Hepatocyte (in vitro differentiated cells): ENCODE measurements at regions not wholly inside any gene's neighbourhood (a gene's known extent, or its start where the extent isn't known, plus 50 kb on each side); places are given as distances from the start of the nearest gene placed in this dataset.

Source experiments
- DNase-seq: peaks from one replicate; pipeline ENCODE4 v3.0.0-alpha.2; 2016; ENCODE audit warnings: low spot score
- H2AFZ ChIP-seq: fragments of 200-600 bp; sonication (generic); 2 replicates; pipeline ENCODE4 v1.6.0; 2016; ENCODE audit warnings: antibody characterized with exemption, mild to moderate bottlenecking
- H3K27ac ChIP-seq: fragments of 200-600 bp; sonication (generic); 2 replicates; pipeline ENCODE4 v1.5.1; 2016; ENCODE audit warnings: mild to moderate bottlenecking
- H3K27me3 ChIP-seq: fragments of 200-600 bp; sonication (generic); 2 replicates; pipeline ENCODE4 v1.6.1; 2016
- H3K36me3 ChIP-seq: fragments of 200-600 bp; sonication (generic); replicated peaks from 2 replicates; pipeline ENCODE4 v1.5.1; 2016; ENCODE audit warnings: low read depth; ENCODE audit not compliant: insufficient read depth
- H3K4me1 ChIP-seq: fragments of 200-600 bp; sonication (generic); 2 replicates; pipeline ENCODE4 v1.5.1; 2016; ENCODE audit warnings: mild to moderate bottlenecking, moderate library complexity; ENCODE audit not compliant: insufficient read depth
- H3K4me2 ChIP-seq: fragments of 200-600 bp; sonication (generic); 2 replicates; pipeline ENCODE4 v1.6.0; 2016
- H3K4me3 ChIP-seq: fragments of 200-600 bp; sonication (generic); 2 replicates; pipeline ENCODE4 v1.5.1; 2016; ENCODE audit warnings: mild to moderate bottlenecking
- H3K79me2 ChIP-seq: fragments of 200-600 bp; sonication (generic); 2 replicates; pipeline ENCODE4 v1.6.0; 2017; ENCODE audit warnings: mild to moderate bottlenecking
- H3K9me2 ChIP-seq: fragments of 200-600 bp; sonication (generic); replicated peaks from 2 replicates; pipeline ENCODE4 v1.6.0; 2017; ENCODE audit warnings: mild to moderate bottlenecking; ENCODE audit not compliant: insufficient read depth
- H3K9me3 ChIP-seq: fragments of 200-600 bp; sonication (generic); 2 replicates; pipeline ENCODE4 v1.5.1; 2016; ENCODE audit warnings: low read depth, mild to moderate bottlenecking
- H4K20me1 ChIP-seq: fragments of 200-600 bp; sonication (generic); 2 replicates; pipeline ENCODE4 v1.6.0; 2016; ENCODE audit warnings: mild to moderate bottlenecking; ENCODE audit not compliant: insufficient read depth, poor library complexity, severe bottlenecking
- CTCF ChIP-seq: fragments of 200-600 bp; sonication (generic); IDR thresholded peaks from 2 replicates; pipeline ENCODE4 v1.5.1; 2016; ENCODE audit warnings: antibody characterized with exemption, mild to moderate bottlenecking; ENCODE audit not compliant: poor library complexity
- EZH2 ChIP-seq: fragments of 200-600 bp; sonication (generic); IDR thresholded peaks from 2 replicates; pipeline ENCODE4 v1.6.1; 2016; ENCODE audit warnings: antibody characterized with exemption, mild to moderate bottlenecking, borderline replicate concordance
- EZH2phosphoT487 ChIP-seq: fragments of 200-600 bp; sonication (generic); IDR thresholded peaks from one replicate; pipeline ENCODE4 v1.6.1; 2018; ENCODE audit warnings: antibody characterized with exemption, mild to moderate bottlenecking, low read depth, moderate library complexity; ENCODE audit not compliant: unreplicated experiment, severe bottlenecking
- WGBS: methylation state at CpG from one replicate; pipeline ENCODE4 v1.1.6; 2016; ENCODE audit warnings: low lambda C conversion rate; ENCODE audit errors: missing lambda C conversion rate; 5-methylcytosine and 5-hydroxymethylcytosine counted together

GRCh38 chr9:20244271-20244670 lies 378.0 kb downstream of the MLLT3 start:
- no peak for DNase-seq
- Histone ChIP-seq H3K4me3 (no peak overlapping the region), H3K9me3 (no peaks in the 10 kb centered on the region), H3K36me3 (no peaks in the 10 kb centered on the region), H3K9me2 (no peaks in the 10 kb centered on the region), H3K4me1 (no peaks in the 10 kb centered on the region), H3K4me2 (peak overlapping the region; percentile 64), H4K20me1 (no peaks in the 10 kb centered on the region), H3K79me2 (no peaks in the 10 kb centered on the region), H2AFZ (no peak overlapping the region), H3K27me3 (no peaks in the 10 kb centered on the region), H3K27ac (peak overlapping the region; percentile 47)
- TF ChIP-seq CTCF (no peak), EZH2 (no peak), EZH2phosphoT487 (no peak)
- whole genome bisulfite sequencing, result 46% methylated on average over 6 of the region's 6 CpGs

GRCh38 chr9:20243841-20244240 lies 378.5 kb downstream of the MLLT3 start:
- DNase-seq, result no peak
- WGBS, result 45% methylated on average over 6 of the region's 6 CpGs
- Histone ChIP-seq H3K36me3 (no peaks in the 10 kb centered on the region), H2AFZ (no peak overlapping the region), H3K4me2 (peak overlapping the region; percentile 64), H3K79me2 (no peaks in the 10 kb centered on the region), H3K9me3 (no peaks in the 10 kb centered on the region), H3K4me3 (no peak overlapping the region), H3K27ac (peak overlapping the region; percentile 47), H4K20me1 (no peaks in the 10 kb centered on the region), H3K4me1 (no peaks in the 10 kb centered on the region), H3K27me3 (no peaks in the 10 kb centered on the region), H3K9me2 (no peaks in the 10 kb centered on the region)
- TF ChIP-seq CTCF, result no peak
- no peak for TF ChIP-seq EZH2
- no peak for TF ChIP-seq EZH2phosphoT487

GRCh38 chr9:20242510-20243189 lies 379.6 kb downstream of the MLLT3 start:
- no peak overlapping the region for H3K4me2 ChIP-seq

More at GRCh38 chr9:20242510-20243189, 379.6 kb downstream of the MLLT3 start:
- Histone ChIP-seq H2AFZ (no peak overlapping the region), H3K9me3 (no peaks in the 10 kb centered on the region), H3K4me3 (no peak overlapping the region), H3K4me1 (no peaks in the 10 kb centered on the region), H4K20me1 (no peaks in the 10 kb centered on the region), H3K27ac (no peak overlapping the region), H3K36me3 (no peaks in the 10 kb centered on the region), H3K79me2 (no peaks in the 10 kb centered on the region), H3K27me3 (no peaks in the 10 kb centered on the region), H3K9me2 (no peaks in the 10 kb centered on the region)
- WGBS, result 65% methylated on average over 10 of the region's 10 CpGs
- no peak for DNase-seq
- TF ChIP-seq EZH2phosphoT487 (no peak), CTCF (no peak), EZH2 (no peak)
